B cell (primary cell): ENCODE measurements at regions not wholly inside any gene's neighbourhood (a gene's known extent, or its start where the extent isn't known, plus 50 kb on each side); places are given as distances from the start of the nearest gene placed in this dataset.

Source experiments
- ATAC-seq: fragments of 200-7000 bp; cut with Tn5 transposase; one replicate; pipeline ENCODE4 v1.10.0; 2021; ENCODE audit warnings: low read depth, mild to moderate bottlenecking, moderate number of reproducible peaks, moderate library complexity
- CTCF ChIA-PET: fragments of 350-600 bp; sonication (Branson Sonifier 250); formaldehyde crosslinking; loops from one replicate; lab custom pipeline; 2021; ENCODE audit warnings: antibody characterized with exemption, inconsistent platforms; lab: Charles Lee
- POLR2A ChIA-PET: fragments of 350-600 bp; sonication (Branson Sonifier 250); formaldehyde crosslinking; loops from one replicate; lab custom pipeline; 2021; ENCODE audit warnings: antibody characterized with exemption; lab: Charles Lee
- DNase-seq: peaks from one replicate; pipeline ENCODE4 v3.0.0; 2013
- H2AFZ ChIP-seq: 2 replicates; pipeline ENCODE4 v1.6.1; 2012; ENCODE audit warnings: mild to moderate bottlenecking, low read depth, low read length; ENCODE audit not compliant: insufficient read depth, poor library complexity, severe bottlenecking
- H3K27ac ChIP-seq, 2 donors: 1 replicate in 1 of 2; 2 replicates in 1 of 2; pipeline ENCODE4 v1.5.1; 2012 to 2013; ENCODE audit warnings: low read length in 2 of 2, mild to moderate bottlenecking in 2 of 2, moderate library complexity in 1 of 2
- H3K27me3 ChIP-seq, 4 experiments: fragments of 200-600 bp in 1 of 4; sonication (generic) in 1 of 4; replicated peaks in 1 of 4; 1 replicate in 2 of 4; 2 replicates in 2 of 4; pipeline versions ENCODE4 v1.6.1 to v1.7.0; 2013 to 2016; ENCODE audit warnings: low read length in 3 of 4, mild to moderate bottlenecking in 2 of 4, mixed read lengths in 1 of 4, moderate library complexity in 1 of 4; ENCODE audit not compliant: insufficient read depth in 4 of 4, control insufficient read depth in 3 of 4; ENCODE audit errors: control extremely low read depth in 1 of 4
- H3K36me3 ChIP-seq, 2 experiments: replicated peaks in 1 of 2; 1 replicate in 1 of 2; 2 replicates in 1 of 2; pipeline versions ENCODE4 v1.6.1 to v1.7.1; 2013; ENCODE audit warnings: low read length in 1 of 2; ENCODE audit not compliant: insufficient read depth in 2 of 2, control insufficient read depth in 1 of 2; ENCODE audit errors: control extremely low read depth in 1 of 2, extremely low read depth in 1 of 2
- H3K4me1 ChIP-seq, 2 donors: fragments of 200-600 bp in 1 of 2; sonication (generic) in 1 of 2; 1 replicate in 1 of 2; 2 replicates in 1 of 2; pipeline versions ENCODE4 v1.5.1 to v1.6.1; 2013 to 2017; ENCODE audit warnings: low read length in 2 of 2; ENCODE audit not compliant: control insufficient read depth in 2 of 2, insufficient read depth in 2 of 2
- H3K4me2 ChIP-seq: replicated peaks from 2 replicates; pipeline ENCODE3; 2012; ENCODE audit warnings: mild to moderate bottlenecking, low read depth, low read length; ENCODE audit not compliant: poor library complexity, severe bottlenecking
- H3K4me3 ChIP-seq, 5 experiments: fragments of 200-600 bp in 1 of 5; sonication (generic) in 1 of 5; 1 replicate in 3 of 5; 2 replicates in 2 of 5; pipeline versions ENCODE4 v1.5.1 to v1.7.0; 2011 to 2016; ENCODE audit warnings: low read length in 4 of 5, mild to moderate bottlenecking in 4 of 5, low read depth in 2 of 5, control low read depth in 1 of 5, moderate library complexity in 1 of 5; ENCODE audit not compliant: insufficient read depth in 1 of 5; ENCODE audit errors: control extremely low read depth in 1 of 5, extremely low read depth in 1 of 5
- H3K79me2 ChIP-seq: fragments of 200-600 bp; sonication (generic); one replicate; pipeline ENCODE4 v1.6.0; 2016; ENCODE audit warnings: low read length; ENCODE audit not compliant: control insufficient read depth, insufficient read depth
- H3K9ac ChIP-seq: fragments of 200-600 bp; sonication (generic); 2 replicates; pipeline ENCODE4 v1.6.1; 2017; ENCODE audit warnings: mild to moderate bottlenecking, low read length, moderate library complexity
- H3K9me3 ChIP-seq, 3 donors: one replicate each; pipeline versions ENCODE4 v1.6.1 to v1.7.1; 2013; ENCODE audit warnings: low read length in 2 of 3; ENCODE audit not compliant: control insufficient read depth in 2 of 3, insufficient read depth in 1 of 3; ENCODE audit errors: control extremely low read depth in 1 of 3
- H4K20me1 ChIP-seq: 2 replicates; pipeline ENCODE4 v1.6.0; 2012; ENCODE audit warnings: mild to moderate bottlenecking, low read length; ENCODE audit not compliant: insufficient read depth, control insufficient read depth, poor library complexity, severe bottlenecking
- H3K27ac Mint-ChIP-seq: one replicate; pipeline ENCODE4 v1.8.0; 2021; ENCODE audit warnings: mixed read lengths
- H3K27me3 Mint-ChIP-seq: one replicate; pipeline ENCODE4 v1.8.0; 2021; ENCODE audit warnings: mixed read lengths
- H3K4me1 Mint-ChIP-seq: one replicate; pipeline ENCODE4 v1.8.0; 2021; ENCODE audit warnings: mixed read lengths
- H3K4me3 Mint-ChIP-seq: one replicate; pipeline ENCODE4 v1.8.0; 2021; ENCODE audit warnings: mixed read lengths
- H3K9me3 Mint-ChIP-seq: one replicate; pipeline ENCODE4 v1.8.0; 2022; ENCODE audit warnings: mixed read lengths; ENCODE audit not compliant: insufficient read depth
- CTCF ChIP-seq: fragments of 200-600 bp; IDR thresholded peaks from one replicate; pipeline ENCODE4 v1.8.0; 2022; ENCODE audit warnings: antibody characterized with exemption, mild to moderate bottlenecking
- EZH2 ChIP-seq: IDR thresholded peaks from 2 replicates; pipeline ENCODE4 v1.6.1; 2012; ENCODE audit warnings: borderline replicate concordance, low read depth, mild to moderate bottlenecking, moderate library complexity, low read length; ENCODE audit not compliant: insufficient read depth, poor library complexity, severe bottlenecking
- WGBS: methylation state at CpG from one replicate; pipeline ENCODE4 v1.1.5; 2013; ENCODE audit warnings: missing lambda C conversion rate; ENCODE audit not compliant: insufficient coverage; 5-methylcytosine and 5-hydroxymethylcytosine counted together
- intact Hi-C: fragments of 100-400 bp; cut with micrococcal nuclease; formaldehyde crosslinking; loops from one replicate; pipeline ENCODE4 v1.10.0; 2022

GRCh38 chr5:62046191-62046590, 259.8 kb upstream of the KIF2A start:
- Histone ChIP-seq H3K4me1 (no peaks in the 10 kb centered on the region), H3K27ac (no peak overlapping the region), H4K20me1 (no peaks in the 10 kb centered on the region), H3K4me3 (no peak overlapping the region), H3K27me3 (no peaks in the 10 kb centered on the region), H3K79me2 (no peaks in the 10 kb centered on the region), H3K36me3 (no peaks in the 10 kb centered on the region), H3K9me3 (no peaks in the 10 kb centered on the region), H2AFZ (no peak overlapping the region), H3K4me2 (no peak overlapping the region), H3K9ac (no peak overlapping the region)
- POLR2A ChIA-PET, result no interaction called here
- Mint-ChIP-seq H3K4me3 (no peak overlapping the region), H3K9me3 (peaks cover 4% of the 10 kb centered on the region), H3K4me1 (no peaks in the 10 kb centered on the region), H3K27me3 (peaks cover 2% of the 10 kb centered on the region), H3K27ac (no peak overlapping the region)
- intact Hi-C loops, result no loop called here
- no CpG with 5 or more reads among the region's 1 CpG for WGBS
- DNase-seq (no peak), ATAC-seq (no peak)
- no peak for TF ChIP-seq EZH2
- no peak for TF ChIP-seq CTCF
- CTCF ChIA-PET, result no interaction called here

DNA sequence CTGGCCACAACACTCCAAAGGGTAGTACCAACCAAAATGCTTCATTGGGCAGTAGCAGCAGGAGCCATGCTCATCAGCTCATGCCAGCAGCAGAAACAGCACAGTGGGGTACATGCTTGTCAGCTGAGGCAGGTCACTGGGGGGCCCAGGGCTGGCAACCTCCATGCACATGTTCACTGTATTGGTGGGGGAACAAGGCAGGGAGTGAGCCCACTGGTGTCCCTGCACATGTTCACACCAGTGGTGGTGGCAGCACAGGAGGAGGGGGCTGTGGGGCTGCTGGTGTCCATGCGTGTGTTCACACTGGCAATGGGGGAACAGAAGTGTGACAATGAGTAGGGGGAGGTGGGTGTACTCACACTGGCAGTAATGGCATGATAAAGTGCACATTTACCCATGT, 254.3 kb upstream of the KIF2A start:
- Mint-ChIP-seq H3K9me3 (peaks cover 4% of the 10 kb centered on the region), H3K4me3 (no peak overlapping the region)
- no peaks in the 10 kb centered on the region for H3K79me2 ChIP-seq

More for the DNA sequence above, 254.3 kb upstream of the KIF2A start:
- no peak for ATAC-seq
- DNase-seq, result no peak
- ChIA-PET CTCF (no interaction called here), POLR2A (no interaction called here)
- H3K27me3 Mint-ChIP-seq, result peaks cover 3% of the 10 kb centered on the region
- Histone ChIP-seq H3K4me3 (no peak overlapping the region), H4K20me1 (no peaks in the 10 kb centered on the region), H3K4me2 (no peak overlapping the region), H3K9ac (no peak overlapping the region), H3K4me1 (no peaks in the 10 kb centered on the region), H2AFZ (no peak overlapping the region), H3K27ac (no peak overlapping the region), H3K27me3 (no peaks in the 10 kb centered on the region), H3K36me3 (no peaks in the 10 kb centered on the region), H3K9me3 (peaks cover 0 to 9% (median 0%) of the 10 kb centered on the region in 3 donors)
- no peak overlapping the region for H3K27ac Mint-ChIP-seq
- no peaks in the 10 kb centered on the region for H3K4me1 Mint-ChIP-seq
- intact Hi-C loops, result no loop called here
- TF ChIP-seq EZH2, result no peak
- no peak for TF ChIP-seq CTCF
- WGBS, result 92% methylated on average over 1 of the region's 1 CpG
